Skeletal muscle satellite cell (primary cell): ENCODE measurements at regions not wholly inside any gene's neighbourhood (a gene's known extent, or its start where the extent isn't known, plus 50 kb on each side); places are given as distances from the start of the nearest gene placed in this dataset.

Experiments
- H3K27me3 ChIP-seq: 2 replicates; pipeline ENCODE4 v1.7.0; 2013; ENCODE audit warnings: low read length; ENCODE audit not compliant: control insufficient read depth, insufficient read depth
- H3K36me3 ChIP-seq: 2 replicates; pipeline ENCODE4 v1.7.0; 2013; ENCODE audit warnings: mild to moderate bottlenecking, control low read depth, low read length; ENCODE audit not compliant: insufficient read depth
- H3K4me1 ChIP-seq: 2 replicates; pipeline ENCODE4 v1.7.0; 2013; ENCODE audit warnings: low read length; ENCODE audit not compliant: control insufficient read depth, insufficient read depth
- H3K4me2 ChIP-seq: 2 replicates; pipeline ENCODE4 v1.7.0; 2013; ENCODE audit warnings: mild to moderate bottlenecking, low read length
- H3K4me3 ChIP-seq: 2 replicates; pipeline ENCODE4 v1.7.0; 2013; ENCODE audit warnings: low read length
- H3K9ac ChIP-seq: 2 replicates; pipeline ENCODE4 v1.7.0; 2013; ENCODE audit warnings: mild to moderate bottlenecking, low read depth, low read length, moderate library complexity
- H3K9me3 ChIP-seq: replicated peaks from 2 replicates; pipeline ENCODE4 v1.7.0; 2013; ENCODE audit warnings: mild to moderate bottlenecking, control low read depth, low read length

DNA sequence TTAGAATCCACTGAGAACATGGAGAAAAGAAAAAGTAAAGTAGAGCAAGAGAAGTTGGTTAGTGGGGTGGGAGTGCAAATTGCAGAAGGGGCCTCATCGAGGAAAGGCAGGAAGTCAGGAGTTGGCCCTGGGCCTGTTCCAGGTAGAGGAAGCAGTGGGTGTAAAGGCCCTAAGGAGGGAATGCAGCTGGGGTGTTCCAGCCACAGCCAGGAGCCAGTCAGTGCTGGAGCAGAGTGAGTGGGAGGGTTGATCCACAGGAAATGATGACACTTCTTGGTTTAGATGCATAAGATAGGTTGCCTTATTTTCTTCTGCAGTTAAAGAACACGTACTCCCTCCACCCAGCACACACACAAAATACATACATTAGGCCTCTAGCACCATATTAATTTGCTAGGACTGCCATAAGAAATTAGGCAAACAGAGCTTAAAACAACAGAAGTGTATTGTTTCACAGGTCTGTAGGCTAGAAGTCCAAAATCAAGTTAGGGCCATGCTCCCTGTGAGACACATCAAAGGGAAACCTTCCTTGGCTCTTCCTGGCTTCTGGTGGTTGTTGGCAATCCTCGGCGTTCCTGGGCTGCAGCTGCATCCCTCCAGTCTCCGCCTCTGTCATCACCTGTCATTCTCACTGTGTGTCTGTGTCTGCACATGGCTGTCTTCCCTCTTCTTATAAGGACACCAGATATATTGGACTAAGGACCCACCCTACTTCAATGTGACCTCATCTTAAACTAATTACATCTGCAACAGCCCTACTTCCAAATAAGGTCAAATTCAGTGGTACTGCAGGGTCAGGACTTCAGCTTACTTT lies 205.9 kb downstream of the AASDH start:
- Histone ChIP-seq H3K27me3 (no peaks in the 10 kb centered on the region), H3K4me1 (no peaks in the 10 kb centered on the region), H3K9me3 (no peaks in the 10 kb centered on the region), H3K36me3 (no peaks in the 10 kb centered on the region), H3K4me2 (no peak overlapping the region), H3K4me3 (no peak overlapping the region), H3K9ac (no peak overlapping the region)

DNA sequence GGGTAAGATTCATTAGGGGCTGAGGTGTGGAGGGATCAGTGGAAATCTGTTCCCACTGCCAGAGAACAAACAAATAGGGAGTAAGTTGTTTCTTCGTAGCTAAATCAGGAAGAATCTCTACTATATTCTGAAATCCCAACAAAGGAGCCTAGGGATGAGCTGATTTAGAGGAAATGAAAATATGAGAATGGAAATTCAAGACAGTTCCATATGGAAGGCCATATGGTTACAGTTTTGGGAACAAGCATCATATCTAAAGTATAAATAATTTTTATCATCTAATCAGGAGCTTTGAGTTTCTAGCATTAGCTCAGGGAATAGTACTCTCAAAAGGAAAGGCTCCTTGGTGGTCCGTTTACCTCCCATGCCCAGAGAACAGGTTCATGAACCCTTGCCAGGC lies 218.2 kb downstream of the AASDH start:
- H3K4me2 ChIP-seq = no peak overlapping the region
- no peaks in the 10 kb centered on the region for H3K9me3 ChIP-seq
- no peaks in the 10 kb centered on the region for H3K4me1 ChIP-seq
- H3K27me3 ChIP-seq = peaks cover 9% of the 10 kb centered on the region
- H3K4me3 ChIP-seq = no peak overlapping the region
- H3K9ac ChIP-seq = no peak overlapping the region
- H3K36me3 ChIP-seq = no peaks in the 10 kb centered on the region

DNA sequence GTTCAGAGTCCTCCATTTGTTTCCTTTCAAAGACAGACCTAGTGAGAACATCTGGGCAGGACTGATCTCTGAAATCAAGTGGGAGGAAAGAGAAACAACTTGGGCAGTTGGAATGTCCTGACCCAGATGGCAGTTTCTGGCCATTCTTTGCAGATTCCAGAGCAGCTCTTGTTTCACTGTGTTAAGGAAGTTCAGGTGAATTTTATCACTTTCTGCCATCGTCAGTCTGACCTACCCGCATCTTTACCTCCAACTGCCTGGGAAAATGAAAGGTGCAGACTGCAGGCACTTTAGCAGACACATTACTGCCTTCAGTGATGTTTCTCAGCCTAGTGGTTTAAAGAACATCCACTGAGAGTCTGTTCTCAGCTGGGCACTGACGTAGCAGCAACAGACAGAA lies 216.2 kb downstream of the CEP135 start:
- Histone ChIP-seq H3K9ac (no peak overlapping the region), H3K27me3 (peaks cover 4% of the 10 kb centered on the region), H3K4me1 (no peaks in the 10 kb centered on the region), H3K4me2 (no peak overlapping the region), H3K36me3 (no peaks in the 10 kb centered on the region), H3K9me3 (no peaks in the 10 kb centered on the region), H3K4me3 (no peak overlapping the region)

DNA sequence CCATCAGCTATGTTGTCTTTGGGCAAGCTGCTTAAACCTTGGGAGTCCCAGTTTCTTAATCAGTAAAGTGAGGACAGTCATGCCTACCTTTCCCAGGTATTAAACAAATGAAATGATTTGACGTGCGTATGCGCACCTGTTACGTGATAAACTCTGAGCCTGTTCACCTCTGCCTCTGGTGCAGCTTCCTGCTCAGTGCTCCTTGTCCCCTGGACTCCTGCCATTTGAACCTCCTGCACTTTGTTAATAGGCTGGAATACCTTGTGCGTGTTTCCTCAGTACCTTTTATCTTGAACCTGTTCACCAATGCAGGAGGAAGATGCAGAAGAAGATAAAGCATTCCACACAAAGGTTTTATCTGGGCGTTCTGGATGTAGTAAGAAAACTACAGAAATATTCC lies 211.9 kb downstream of the CEP135 start:
- H3K9me3 ChIP-seq = no peaks in the 10 kb centered on the region
- H3K27me3 ChIP-seq = peaks cover 4% of the 10 kb centered on the region
- no peaks in the 10 kb centered on the region for H3K36me3 ChIP-seq

DNA sequence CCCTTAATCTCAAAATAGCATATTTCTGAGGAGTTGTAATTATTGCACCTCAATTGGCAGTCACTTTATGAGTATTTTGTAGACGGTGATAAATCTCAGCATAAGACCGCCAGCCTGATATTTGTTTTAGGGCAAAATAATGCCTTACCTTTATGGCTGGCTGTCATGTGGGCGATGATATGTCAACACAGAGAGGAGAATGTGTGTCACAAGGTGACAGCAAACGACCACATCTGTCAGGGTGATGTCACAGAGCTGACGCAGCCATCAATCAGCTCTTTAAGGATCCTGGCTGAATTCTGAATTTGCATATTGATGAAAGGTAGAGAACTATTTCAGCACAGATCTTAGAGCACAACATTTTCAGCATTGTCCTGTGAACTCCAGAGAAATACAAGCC lies 209.7 kb downstream of the CEP135 start:
- no peaks in the 10 kb centered on the region for H3K27me3 ChIP-seq
- no peak overlapping the region for H3K4me3 ChIP-seq
- H3K4me1 ChIP-seq = no peaks in the 10 kb centered on the region

More for the DNA sequence above, 211.9 kb downstream of the CEP135 start:
- H3K4me1 ChIP-seq = no peaks in the 10 kb centered on the region
- no peak overlapping the region for H3K9ac ChIP-seq
- H3K4me2 ChIP-seq = no peak overlapping the region
- H3K4me3 ChIP-seq = no peak overlapping the region

DNA sequence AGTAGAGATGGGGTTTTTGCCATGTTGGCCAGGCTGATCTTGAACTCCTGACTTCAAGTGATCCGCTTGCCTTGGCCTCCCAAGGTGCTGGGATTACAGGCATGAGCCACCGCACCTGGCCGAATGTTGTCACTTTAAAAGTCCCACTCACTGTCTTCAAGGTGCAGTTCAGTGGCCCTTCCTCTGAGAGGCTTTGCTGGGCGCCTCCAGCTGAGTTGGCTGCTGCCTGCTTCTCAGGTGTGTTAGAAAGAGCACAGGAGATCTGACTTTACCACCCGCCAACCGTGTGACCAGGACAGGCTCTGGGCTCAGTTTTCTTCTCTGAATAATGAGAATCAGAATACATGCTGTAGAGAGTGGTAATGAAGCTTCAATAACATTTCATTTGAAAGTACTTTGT lies 207.4 kb downstream of the CEP135 start:
- no peaks in the 10 kb centered on the region for H3K27me3 ChIP-seq
- no peaks in the 10 kb centered on the region for H3K4me1 ChIP-seq
- H3K36me3 ChIP-seq = no peaks in the 10 kb centered on the region
- H3K9ac ChIP-seq = no peak overlapping the region
- no peaks in the 10 kb centered on the region for H3K9me3 ChIP-seq
- no peak overlapping the region for H3K4me3 ChIP-seq
- no peak overlapping the region for H3K4me2 ChIP-seq

More for the DNA sequence above, 209.7 kb downstream of the CEP135 start:
- H3K36me3 ChIP-seq = no peaks in the 10 kb centered on the region
- no peak overlapping the region for H3K4me2 ChIP-seq
- H3K9me3 ChIP-seq = no peaks in the 10 kb centered on the region
- H3K9ac ChIP-seq = no peak overlapping the region

DNA sequence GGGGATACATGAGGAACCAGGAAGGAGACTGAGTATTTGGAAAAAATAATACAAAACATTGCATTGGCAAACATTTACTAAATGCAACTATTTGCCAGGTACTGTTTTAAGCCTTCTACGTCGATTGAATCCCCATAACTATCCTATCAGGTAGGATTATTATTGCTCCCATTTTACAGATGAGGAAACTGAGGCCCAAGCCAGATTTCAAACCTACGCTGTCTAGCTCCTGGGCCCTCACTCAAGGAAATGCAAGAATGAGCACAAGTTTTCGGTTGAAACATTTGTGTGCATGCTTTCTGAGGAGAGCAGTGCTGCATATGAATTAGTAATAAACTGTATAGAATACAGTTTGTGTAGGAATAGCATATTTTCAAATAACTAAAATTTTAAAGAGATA lies 206.7 kb downstream of the CEP135 start:
- no peak overlapping the region for H3K4me3 ChIP-seq
- H3K9me3 ChIP-seq = no peaks in the 10 kb centered on the region
- H3K4me2 ChIP-seq = no peak overlapping the region
- H3K36me3 ChIP-seq = no peaks in the 10 kb centered on the region
- H3K27me3 ChIP-seq = no peaks in the 10 kb centered on the region
- no peak overlapping the region for H3K9ac ChIP-seq
- H3K4me1 ChIP-seq = no peaks in the 10 kb centered on the region

DNA sequence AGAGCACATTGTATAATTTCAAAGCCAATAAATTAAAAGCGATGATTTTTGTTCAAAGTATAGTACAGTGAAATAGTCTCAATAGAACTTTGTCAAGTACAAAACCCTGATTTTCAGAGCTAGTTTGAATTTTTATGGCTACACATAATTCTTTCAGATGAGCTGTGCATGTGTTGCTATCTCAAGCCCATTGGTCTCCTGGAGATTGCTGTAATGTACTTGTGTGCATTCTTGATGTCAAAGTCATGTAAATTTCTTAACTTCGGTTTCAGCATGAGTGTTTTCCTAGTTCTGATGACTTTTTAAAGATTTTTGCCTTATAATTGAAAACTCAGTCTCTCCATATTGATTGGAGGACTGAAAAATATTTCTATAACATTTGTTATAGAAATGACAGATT lies 200.8 kb downstream of the CEP135 start:
- Histone ChIP-seq H3K9me3 (no peaks in the 10 kb centered on the region), H3K27me3 (no peaks in the 10 kb centered on the region), H3K9ac (no peak overlapping the region), H3K36me3 (no peaks in the 10 kb centered on the region), H3K4me2 (no peak overlapping the region), H3K4me3 (no peak overlapping the region), H3K4me1 (peaks cover 14% of the 10 kb centered on the region)

DNA sequence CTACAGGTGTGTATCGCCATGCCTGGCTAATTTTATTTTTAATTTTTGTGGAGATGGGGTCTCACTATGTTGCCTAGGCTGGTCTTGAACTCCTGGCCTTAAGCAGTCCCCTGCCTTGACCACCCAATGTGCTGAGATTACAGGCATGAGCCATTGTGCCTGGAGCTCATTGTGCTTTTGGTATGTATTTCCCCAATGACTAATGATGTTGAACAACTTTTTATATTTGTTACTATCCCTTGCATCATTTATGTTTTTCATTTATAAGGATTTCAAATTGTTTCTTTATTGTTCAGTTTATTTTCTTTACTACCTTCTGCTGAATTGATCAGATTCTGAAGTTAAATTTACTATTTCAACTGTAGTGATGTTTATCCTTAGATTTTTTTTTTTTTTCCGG lies 199.7 kb downstream of the CEP135 start:
- no peaks in the 10 kb centered on the region for H3K9me3 ChIP-seq
- peaks cover 14% of the 10 kb centered on the region for H3K4me1 ChIP-seq
- no peaks in the 10 kb centered on the region for H3K27me3 ChIP-seq
- no peak overlapping the region for H3K4me3 ChIP-seq
- no peaks in the 10 kb centered on the region for H3K36me3 ChIP-seq
- no peak overlapping the region for H3K9ac ChIP-seq
- no peak overlapping the region for H3K4me2 ChIP-seq

DNA sequence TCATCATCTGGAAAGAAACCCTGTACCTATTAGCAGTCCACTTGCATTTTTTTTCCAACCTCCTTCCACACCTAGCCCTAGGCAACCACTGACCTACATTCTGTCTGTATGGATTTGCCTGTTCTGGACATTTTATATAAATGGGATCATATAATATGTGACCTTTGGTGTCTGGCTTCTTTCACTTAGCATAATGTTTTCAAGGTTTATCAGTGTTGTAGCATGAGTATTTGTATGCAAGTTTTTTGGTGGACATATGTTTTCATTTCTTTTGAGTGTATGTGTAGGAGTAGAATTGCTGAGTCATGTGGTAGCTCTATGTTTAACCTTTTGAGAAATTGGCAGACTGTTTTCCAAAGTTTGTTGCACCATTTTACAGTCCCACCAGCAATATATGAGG lies 198.6 kb downstream of the CEP135 start:
- Histone ChIP-seq H3K4me3 (no peak overlapping the region), H3K36me3 (no peaks in the 10 kb centered on the region), H3K4me2 (no peak overlapping the region), H3K9ac (no peak overlapping the region), H3K9me3 (no peaks in the 10 kb centered on the region), H3K27me3 (no peaks in the 10 kb centered on the region), H3K4me1 (peaks cover 14% of the 10 kb centered on the region)

DNA sequence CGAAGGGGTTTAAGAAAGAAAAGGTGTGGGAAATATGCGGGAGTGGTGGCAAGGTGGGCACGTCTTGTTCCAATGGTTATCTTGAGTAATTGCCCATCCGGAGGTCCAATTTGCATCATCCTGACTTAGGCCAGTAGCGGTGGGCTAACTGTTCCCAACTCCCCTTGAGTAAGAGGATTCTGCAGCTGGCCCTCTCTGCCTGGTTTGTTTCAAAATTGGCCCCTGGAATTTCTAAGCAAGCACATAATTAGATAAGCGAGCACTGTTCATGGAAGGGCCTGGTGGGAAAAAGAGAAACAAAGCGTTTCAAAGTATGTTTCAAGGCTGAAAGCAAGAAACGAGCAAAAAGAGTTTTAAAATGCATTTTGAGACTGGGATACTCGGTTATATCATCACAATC lies 198.2 kb downstream of the CEP135 start:
- no peaks in the 10 kb centered on the region for H3K36me3 ChIP-seq
- H3K27me3 ChIP-seq = no peaks in the 10 kb centered on the region
- peaks cover 14% of the 10 kb centered on the region for H3K4me1 ChIP-seq
- H3K4me3 ChIP-seq = no peak overlapping the region
- H3K9ac ChIP-seq = no peak overlapping the region
- H3K9me3 ChIP-seq = no peaks in the 10 kb centered on the region
- no peak overlapping the region for H3K4me2 ChIP-seq

DNA sequence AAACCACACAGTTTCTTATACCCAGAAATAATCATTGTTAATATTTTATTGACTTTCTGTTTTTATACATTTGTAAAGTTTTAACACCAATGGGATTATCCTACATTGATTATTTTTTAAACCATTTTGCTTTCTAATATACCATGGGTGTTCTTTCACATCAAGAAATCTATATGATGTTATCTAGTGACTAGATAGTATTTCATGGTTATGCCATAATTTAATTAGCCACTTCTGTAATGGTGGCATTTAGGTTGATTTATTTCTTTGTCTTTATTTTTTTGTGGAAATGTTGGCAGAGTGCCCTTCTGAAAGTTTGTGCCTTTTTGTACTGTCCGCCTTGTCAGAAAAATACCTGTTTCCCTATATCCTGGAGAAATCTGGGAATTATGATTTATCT lies 193.3 kb downstream of the CEP135 start:
- Histone ChIP-seq H3K27me3 (no peaks in the 10 kb centered on the region), H3K9ac (no peak overlapping the region), H3K9me3 (no peaks in the 10 kb centered on the region), H3K4me1 (no peaks in the 10 kb centered on the region), H3K4me3 (no peak overlapping the region), H3K36me3 (no peaks in the 10 kb centered on the region), H3K4me2 (no peak overlapping the region)
